OCI-LY3 (cell line): ENCODE measurements at regions not wholly inside any gene's neighbourhood (a gene's known extent, or its start where the extent isn't known, plus 50 kb on each side); places are given as distances from the start of the nearest gene placed in this dataset.

ENCODE experiments used
- H2AFZ ChIP-seq: fragments of 200-600, 300-600 bp; shearing (Covaris generic); 2 replicates; pipeline ENCODE4 v1.6.0; 2014; ENCODE audit warnings: antibody characterized with exemption, low read depth, low read length
- H3K27ac ChIP-seq: fragments of 200-600, 300-600 bp; sonication (generic); 2 replicates; pipeline ENCODE4 v1.5.1; 2014; ENCODE audit warnings: mild to moderate bottlenecking, low read length, moderate library complexity, mixed read lengths
- H3K27me3 ChIP-seq: fragments of 200-600, 300-600 bp; sonication (generic); 2 replicates; pipeline ENCODE4 v1.6.1; 2014; ENCODE audit warnings: low read depth, low read length, mixed read lengths
- H3K36me3 ChIP-seq: fragments of 200-600, 300-600 bp; sonication (generic); replicated peaks from 2 replicates; pipeline ENCODE3; 2014; ENCODE audit warnings: low read depth, low read length, mixed read lengths
- H3K4me1 ChIP-seq: fragments of 300-600, 200-600 bp; sonication (generic); 2 replicates; pipeline ENCODE4 v1.6.1; 2014; ENCODE audit warnings: low read length, mixed read lengths
- H3K4me2 ChIP-seq: fragments of 200-600, 300-600 bp; sonication (generic); 2 replicates; pipeline ENCODE4 v1.6.1; 2014; ENCODE audit warnings: low read length, mixed read lengths
- H3K4me3 ChIP-seq: fragments of 300-600, 200-600 bp; sonication (generic); 2 replicates; pipeline ENCODE4 v1.5.1; 2014; ENCODE audit warnings: antibody characterized with exemption, mild to moderate bottlenecking, low read length, moderate library complexity
- H3K79me2 ChIP-seq: fragments of 300-600, 200-600 bp; shearing (Covaris generic); 2 replicates; pipeline ENCODE4 v1.6.1; 2014; ENCODE audit warnings: mild to moderate bottlenecking, low read length, mixed read lengths
- H3K9ac ChIP-seq: fragments of 300-600, 200-600 bp; shearing (Covaris generic); 2 replicates; pipeline ENCODE4 v1.6.0; 2014; ENCODE audit warnings: mild to moderate bottlenecking, low read length, moderate library complexity
- H3K9me3 ChIP-seq: fragments of 200-600, 300-600 bp; shearing (Covaris generic); 2 replicates; pipeline ENCODE4 v1.6.1; 2014; ENCODE audit warnings: low read length, mixed read lengths; ENCODE audit not compliant: insufficient read depth
- H4K20me1 ChIP-seq: fragments of 200-600, 300-600 bp; sonication (generic); 2 replicates; pipeline ENCODE4 v1.6.1; 2016; ENCODE audit warnings: low read length, mixed read lengths; ENCODE audit not compliant: insufficient read depth
- CTCF ChIP-seq: fragments of 200-600, 300-600 bp; sonication (generic); IDR thresholded peaks from 2 replicates; pipeline ENCODE4 v1.5.1; 2014; ENCODE audit warnings: antibody characterized with exemption, low read length, low read depth
- EZH2phosphoT487 ChIP-seq: fragments of 200-600 bp; shearing (Covaris generic); IDR thresholded peaks from 2 replicates; pipeline ENCODE4 v1.6.1; 2018; ENCODE audit warnings: antibody characterized with exemption, mixed run types, low read depth

DNA sequence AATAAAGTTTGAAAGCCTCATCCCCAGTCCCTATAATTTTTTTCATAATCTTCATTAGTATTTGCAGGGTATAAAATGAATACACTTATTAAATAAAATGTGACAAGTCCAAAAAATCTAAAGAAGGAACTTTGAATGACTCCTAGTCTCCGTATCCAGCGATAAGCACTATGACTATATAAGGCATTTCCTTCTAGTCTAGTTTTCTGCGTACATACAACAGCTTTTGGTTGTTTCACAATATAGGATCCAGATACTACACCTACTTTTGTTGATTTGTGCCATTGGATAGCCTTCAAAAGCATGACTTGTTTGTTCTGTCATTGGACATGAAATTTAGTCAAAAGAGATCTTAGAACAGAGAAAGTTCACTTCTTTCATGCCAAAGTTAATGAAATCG, 133.3 kb upstream of the PWP1 start:
- no peak overlapping the region for H3K27ac ChIP-seq
- H3K9ac ChIP-seq = no peak overlapping the region
- no peak overlapping the region for H2AFZ ChIP-seq
- H3K79me2 ChIP-seq = no peaks in the 10 kb centered on the region
- TF ChIP-seq CTCF (no peak), EZH2phosphoT487 (no peak)
- H3K4me1 ChIP-seq = no peaks in the 10 kb centered on the region
- H3K4me2 ChIP-seq = no peak overlapping the region
- no peaks in the 10 kb centered on the region for H3K36me3 ChIP-seq
- 0 out of 2 replicates have a peak, but pooled peaks cover 15% of the 10 kb centered on the region for H3K27me3 ChIP-seq
- no peak overlapping the region for H3K4me3 ChIP-seq
- no peaks in the 10 kb centered on the region for H3K9me3 ChIP-seq
- no peaks in the 10 kb centered on the region for H4K20me1 ChIP-seq

DNA sequence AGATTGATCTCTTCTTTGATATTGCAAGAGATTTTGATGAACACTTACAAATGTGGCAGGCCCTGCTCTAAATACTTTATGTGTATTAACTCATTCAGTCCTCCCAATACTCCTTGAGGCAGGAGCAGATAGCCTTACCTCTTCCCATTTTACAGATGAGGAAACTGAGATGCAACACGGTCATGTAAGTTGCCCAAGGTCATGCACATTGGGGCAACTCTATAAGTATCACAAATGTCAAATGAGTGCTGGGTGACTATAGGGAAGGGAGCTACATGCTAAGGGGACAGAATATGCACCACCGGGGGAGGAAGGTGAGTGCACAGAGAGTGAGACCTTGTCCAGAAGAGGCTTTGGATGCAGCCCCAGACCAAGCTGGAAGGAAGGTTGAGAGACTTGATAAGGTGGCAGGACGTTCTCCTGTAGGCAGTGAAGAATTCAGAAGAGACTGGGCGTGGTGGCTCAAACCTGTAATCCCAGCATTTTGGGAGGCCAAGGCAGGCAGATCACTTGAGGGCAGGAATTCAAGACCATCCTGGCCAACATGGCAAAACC, 132.3 kb upstream of the PWP1 start:
- H3K9ac ChIP-seq = no peak overlapping the region
- no peaks in the 10 kb centered on the region for H3K9me3 ChIP-seq

DNA sequence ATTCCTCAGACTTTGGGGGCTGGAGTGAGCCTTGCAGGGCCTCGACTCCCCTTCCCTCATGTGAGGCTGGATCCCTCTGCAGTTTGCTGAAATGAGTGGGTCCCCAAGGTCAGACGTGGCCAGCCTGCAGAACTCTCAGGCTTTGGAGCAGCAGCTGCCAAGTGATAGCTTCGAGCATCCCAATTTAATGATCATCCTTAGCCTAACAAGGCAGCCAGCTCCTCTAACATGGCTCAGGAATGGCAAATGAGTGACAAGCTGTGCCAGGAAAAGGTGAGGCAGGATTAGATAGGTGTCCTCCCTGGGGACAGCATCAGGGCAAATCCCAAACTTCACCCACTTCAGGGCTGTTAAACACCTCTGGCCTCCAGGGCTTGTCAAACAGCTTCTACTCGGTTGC, 130.7 kb upstream of the PWP1 start:
- H4K20me1 ChIP-seq = no peaks in the 10 kb centered on the region
- H3K9ac ChIP-seq = no peak overlapping the region
- H3K9me3 ChIP-seq = no peaks in the 10 kb centered on the region
- no peaks in the 10 kb centered on the region for H3K36me3 ChIP-seq
- no peak overlapping the region for H2AFZ ChIP-seq
- no peaks in the 10 kb centered on the region for H3K4me1 ChIP-seq
- no peaks in the 10 kb centered on the region for H3K79me2 ChIP-seq
- no peak overlapping the region for H3K4me2 ChIP-seq
- TF ChIP-seq CTCF (no peak), EZH2phosphoT487 (no peak)
- no peak overlapping the region for H3K27ac ChIP-seq
- H3K27me3 ChIP-seq = 0 out of 2 replicates have a peak, but pooled peaks cover 10% of the 10 kb centered on the region
- H3K4me3 ChIP-seq = no peak overlapping the region

More for the DNA sequence above, 132.3 kb upstream of the PWP1 start:
- H3K36me3 ChIP-seq = no peaks in the 10 kb centered on the region
- 0 out of 2 replicates have a peak, but pooled peaks cover 15% of the 10 kb centered on the region for H3K27me3 ChIP-seq
- TF ChIP-seq EZH2phosphoT487 (no peak), CTCF (no peak)
- no peak overlapping the region for H3K27ac ChIP-seq
- H3K4me1 ChIP-seq = no peaks in the 10 kb centered on the region
- no peak overlapping the region for H3K4me3 ChIP-seq
- no peak overlapping the region for H3K4me2 ChIP-seq
- no peaks in the 10 kb centered on the region for H4K20me1 ChIP-seq
- no peaks in the 10 kb centered on the region for H3K79me2 ChIP-seq
- no peak overlapping the region for H2AFZ ChIP-seq

GRCh38 chr12:107557026-107557425, 128.6 kb upstream of the PWP1 start:
- no peak overlapping the region for H3K4me2 ChIP-seq
- TF ChIP-seq CTCF (no peak), EZH2phosphoT487 (no peak)

More at GRCh38 chr12:107557026-107557425, 128.6 kb upstream of the PWP1 start:
- Histone ChIP-seq H3K9me3 (no peaks in the 10 kb centered on the region), H2AFZ (no peak overlapping the region), H3K4me3 (no peak overlapping the region), H4K20me1 (no peaks in the 10 kb centered on the region), H3K36me3 (no peaks in the 10 kb centered on the region), H3K4me1 (no peaks in the 10 kb centered on the region), H3K27ac (no peak overlapping the region), H3K9ac (no peak overlapping the region), H3K27me3 (peaks cover 15% of the 10 kb centered on the region; the same call in 1 of the 2 replicates), H3K79me2 (no peaks in the 10 kb centered on the region)
